ENCODE measurements at regions not wholly inside any gene's neighbourhood (a gene's known extent, or its start where the extent isn't known, plus 50 kb on each side); places are given as distances from the start of the nearest gene placed in this dataset.

- H3K4me3 ChIP-seq (ENCODE audit: low read depth, low read length), result no peak overlapping the region
- TF ChIP-seq CTCF (IDR thresholded peaks at IDR 0.05; ENCODE audit: control insufficient read depth, extremely low read depth, insufficient read depth), result no peak
- no peak for DNase-seq (ENCODE audit: low read depth)
Observed at GRCh38 chr3:168813225-168813802, 717.6 kb upstream of the GOLIM4 start.

- no peak overlapping the region for H3K4me3 ChIP-seq (ENCODE audit: low read depth, low read length)
- DNase-seq (ENCODE audit: low read depth), result no peak
- TF ChIP-seq CTCF (IDR thresholded peaks at IDR 0.05; ENCODE audit: control insufficient read depth, extremely low read depth, insufficient read depth), result no peak
Observed at GRCh38 chr3:168812234-168812633, 716.5 kb upstream of the GOLIM4 start.

DNA sequence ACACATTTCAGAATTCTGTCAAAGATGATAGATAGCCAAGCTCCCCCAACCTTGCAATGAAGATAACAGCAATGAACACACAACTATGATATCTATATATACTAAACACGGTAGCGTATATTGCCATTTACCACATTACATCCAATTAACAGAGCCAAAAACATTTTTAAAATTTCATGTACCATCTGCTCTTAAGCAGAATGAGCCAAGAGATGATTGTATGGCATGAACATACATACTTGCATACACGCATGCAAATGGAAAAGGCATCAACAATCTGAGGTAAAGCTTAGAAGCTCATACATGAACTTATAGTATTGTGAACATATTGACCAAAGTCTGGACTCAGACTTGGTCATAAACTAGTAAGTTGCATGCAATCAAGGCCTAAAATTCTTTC lies 712.9 kb upstream of the GOLIM4 start:
- H3K4me3 ChIP-seq (ENCODE audit: low read depth, low read length), result no peak overlapping the region
- no peak for TF ChIP-seq CTCF (IDR thresholded peaks at IDR 0.05; ENCODE audit: control insufficient read depth, extremely low read depth, insufficient read depth)
- DNase-seq (ENCODE audit: low read depth), result no peak

- no peak for DNase-seq (ENCODE audit: low read depth)
- H3K4me3 ChIP-seq (ENCODE audit: low read depth, low read length), result no peak overlapping the region
- no peak for TF ChIP-seq CTCF (IDR thresholded peaks at IDR 0.05; ENCODE audit: control insufficient read depth, extremely low read depth, insufficient read depth)
Observed at GRCh38 chr3:168807448-168807847, 711.7 kb upstream of the GOLIM4 start.

GRCh38 chr3:168806871-168807270 lies 711.1 kb upstream of the GOLIM4 start:
- no peak overlapping the region for H3K4me3 ChIP-seq (ENCODE audit: low read depth, low read length)
- DNase-seq (ENCODE audit: low read depth), result no peak
- TF ChIP-seq CTCF (IDR thresholded peaks at IDR 0.05; ENCODE audit: control insufficient read depth, extremely low read depth, insufficient read depth), result no peak

DNA sequence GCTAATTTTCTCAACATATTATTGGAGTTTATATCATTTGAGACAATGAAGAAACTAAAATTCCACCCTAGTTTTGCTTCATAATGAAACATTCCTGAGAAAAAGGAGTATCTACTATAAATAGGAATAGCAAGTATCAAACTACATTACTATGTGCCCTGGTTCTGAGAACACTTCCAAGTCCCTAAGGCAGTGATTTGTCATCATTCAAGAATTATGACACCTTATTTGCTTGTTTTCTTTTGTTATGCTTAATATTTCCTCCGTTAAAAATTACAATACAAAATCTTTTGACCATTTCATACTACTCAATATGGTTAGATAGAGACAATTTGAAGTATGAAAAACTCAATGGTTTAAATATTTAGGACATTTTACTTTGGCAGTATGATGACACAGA lies 707.8 kb upstream of the GOLIM4 start:
- no peak for DNase-seq (ENCODE audit: low read depth)
- H3K4me3 ChIP-seq (ENCODE audit: low read depth, low read length), result no peak overlapping the region
- TF ChIP-seq CTCF (IDR thresholded peaks at IDR 0.05; ENCODE audit: control insufficient read depth, extremely low read depth, insufficient read depth), result no peak

GRCh38 chr3:168802766-168803165 lies 707.0 kb upstream of the GOLIM4 start:
- TF ChIP-seq CTCF (IDR thresholded peaks at IDR 0.05; ENCODE audit: control insufficient read depth, extremely low read depth, insufficient read depth), result no peak
- no peak overlapping the region for H3K4me3 ChIP-seq (ENCODE audit: low read depth, low read length)
- DNase-seq (ENCODE audit: low read depth), result no peak
